Esophagus muscularis mucosa (tissue), 4 donors: ENCODE measurements at regions not wholly inside any gene's neighbourhood (a gene's known extent, or its start where the extent isn't known, plus 50 kb on each side); places are given as distances from the start of the nearest gene placed in this dataset.

Experiments used
- DNase-seq: peaks from one replicate; pipeline ENCODE4 v3.0.0-alpha.2; 2017; ENCODE audit errors: extremely low spot score
- H3K27ac ChIP-seq, 4 donors: fragments of 200-600 bp; sonication (generic); replicated peaks in 1 of 4; 1 replicate in 3 of 4; 2 replicates in 1 of 4; pipeline ENCODE4 v1.5.1; 2016 to 2019; ENCODE audit warnings: mild to moderate bottlenecking in 1 of 4
- H3K27me3 ChIP-seq, 4 donors: fragments of 200-600 bp; sonication (generic); one replicate each; pipeline versions ENCODE4 v1.5.1 to v1.6.0; 2016 to 2019
- H3K36me3 ChIP-seq, 4 donors: fragments of 200-600 bp; sonication (generic); one replicate each; pipeline ENCODE4 v1.5.1; 2016 to 2019
- H3K4me1 ChIP-seq, 4 donors: fragments of 200-600 bp; sonication (generic); one replicate each; pipeline ENCODE4 v1.5.1; 2016 to 2019
- H3K4me3 ChIP-seq, 4 donors: fragments of 200-600 bp; sonication (generic); 1 replicate in 2 of 4; 2 replicates in 2 of 4; pipeline ENCODE4 v1.5.1; 2016 to 2019; ENCODE audit warnings: mild to moderate bottlenecking in 4 of 4, moderate library complexity in 1 of 4
- H3K9me3 ChIP-seq, 4 donors: fragments of 200-600 bp; sonication (generic); 1 replicate in 3 of 4; 2 replicates in 1 of 4; pipeline ENCODE4 v1.5.1; 2016 to 2019
- CTCF ChIP-seq, 3 experiments: fragments of 200-600 bp in 2 of 3; fragments of 450-650 bp in 1 of 3; sonication (generic) in 2 of 3; IDR thresholded peaks; one replicate each; pipeline ENCODE4 v1.5.1; 2017 to 2019; ENCODE audit warnings: antibody characterized with exemption in 3 of 3, mild to moderate bottlenecking in 2 of 3, moderate library complexity in 1 of 3
- EP300 ChIP-seq: sonication (generic); formaldehyde crosslinking; IDR thresholded peaks from one replicate; pipeline ENCODE4 v1.6.1; 2017; ENCODE audit warnings: antibody characterized with exemption
- POLR2A ChIP-seq: fragments of 450-650 bp; IDR thresholded peaks from one replicate; pipeline ENCODE4 v1.6.1; 2017; ENCODE audit warnings: antibody characterized with exemption, moderate library complexity, mild to moderate bottlenecking, low read depth
- POLR2AphosphoS5 ChIP-seq, 2 donors: sonication (generic); formaldehyde crosslinking; IDR thresholded peaks; one replicate each; pipeline ENCODE4 v1.6.1; 2017; ENCODE audit warnings: antibody characterized with exemption in 2 of 2
- WGBS: methylation state at CpG from one replicate; pipeline ENCODE4 v1.1.5; 2018; 5-methylcytosine and 5-hydroxymethylcytosine counted together
- intact Hi-C: fragments of 100-400 bp; cut with DNase I; formaldehyde crosslinking; loops from one replicate; pipeline ENCODE4 v1.15.1; 2023

- WGBS: 61% methylated on average over 3 of the region's 3 CpGs
These were observed 59.8 kb upstream of the KRR1 start for GRCh38 chr12:75571204-75571603.

GRCh38 chr12:75568801-75569200, 57.4 kb upstream of the KRR1 start:
- Histone ChIP-seq H3K27ac (no peak overlapping the region), H3K36me3 (no peaks in the 10 kb centered on the region), H3K4me3 (no peak overlapping the region), H3K9me3 (no peaks in the 10 kb centered on the region), H3K4me1 (peaks cover 0 to 9% (median 3%) of the 10 kb centered on the region in 4 donors), H3K27me3 (no peaks in the 10 kb centered on the region)
- no peak for DNase-seq
- WGBS: 85% methylated on average over 3 of the region's 3 CpGs
- TF ChIP-seq POLR2AphosphoS5 (IDR thresholded peaks at IDR 0.05) (no peak), CTCF (IDR thresholded peaks at IDR 0.05) (no peak), EP300 (no peak), POLR2A (no peak)
- intact Hi-C loops: no loop called here

More at GRCh38 chr12:75571204-75571603, 59.8 kb upstream of the KRR1 start:
- DNase-seq: no peak
- Histone ChIP-seq H3K4me1 (no peaks in the 10 kb centered on the region), H3K9me3 (no peaks in the 10 kb centered on the region), H3K27ac (no peak overlapping the region), H3K4me3 (no peak overlapping the region), H3K27me3 (no peaks in the 10 kb centered on the region), H3K36me3 (no peaks in the 10 kb centered on the region)
- intact Hi-C loops: no loop called here
- TF ChIP-seq POLR2AphosphoS5 (IDR thresholded peaks at IDR 0.05) (no peak), POLR2A (no peak), EP300 (no peak), CTCF (IDR thresholded peaks at IDR 0.05) (no peak)

GRCh38 chr12:75568393-75568792, 57.0 kb upstream of the KRR1 start:
- DNase-seq: no peak
- intact Hi-C loops: no loop called here
- Histone ChIP-seq H3K4me1 (peaks cover 0 to 9% (median 3%) of the 10 kb centered on the region in 4 donors), H3K9me3 (no peaks in the 10 kb centered on the region), H3K27ac (no peak overlapping the region), H3K36me3 (no peaks in the 10 kb centered on the region), H3K27me3 (no peaks in the 10 kb centered on the region), H3K4me3 (no peak overlapping the region)
- 42% methylated on average over 4 of the region's 4 CpGs for WGBS
- TF ChIP-seq EP300 (no peak), POLR2AphosphoS5 (IDR thresholded peaks at IDR 0.05) (no peak), CTCF (IDR thresholded peaks at IDR 0.05) (no peak), POLR2A (no peak)

- Histone ChIP-seq H3K27me3 (no peaks in the 10 kb centered on the region), H3K9me3 (no peaks in the 10 kb centered on the region), H3K4me1 (peaks cover 0 to 9% (median 3%) of the 10 kb centered on the region in 4 donors), H3K36me3 (no peaks in the 10 kb centered on the region), H3K4me3 (no peak overlapping the region), H3K27ac (no peak overlapping the region)
- TF ChIP-seq POLR2AphosphoS5 (IDR thresholded peaks at IDR 0.05): no peak
- no peak for TF ChIP-seq EP300
- TF ChIP-seq CTCF (IDR thresholded peaks at IDR 0.05): no peak
- no peak for TF ChIP-seq POLR2A
- intact Hi-C loops: no loop called here
- 86% methylated on average over 3 of the region's 3 CpGs for WGBS
- no peak for DNase-seq
These were observed 54.4 kb upstream of the KRR1 start for GRCh38 chr12:75565795-75566194.

GRCh38 chr12:75564852-75565251, 53.4 kb upstream of the KRR1 start:
- WGBS: 55% methylated on average over 4 of the region's 4 CpGs
- no peak for DNase-seq
- no peaks in the 10 kb centered on the region for H3K27me3 ChIP-seq
- intact Hi-C loops: no loop called here
- H3K36me3 ChIP-seq: no peaks in the 10 kb centered on the region
- no peak overlapping the region for H3K27ac ChIP-seq
- H3K9me3 ChIP-seq: no peaks in the 10 kb centered on the region
- H3K4me3 ChIP-seq: no peak overlapping the region
- TF ChIP-seq EP300: no peak
- TF ChIP-seq POLR2A: no peak
- TF ChIP-seq POLR2AphosphoS5 (IDR thresholded peaks at IDR 0.05): no peak
- no peak for TF ChIP-seq CTCF (IDR thresholded peaks at IDR 0.05)
- H3K4me1 ChIP-seq: peaks cover 0 to 9% (median 3%) of the 10 kb centered on the region in 4 donors
